Uterus (tissue), 2 donors: ENCODE measurements at regions not wholly inside any gene's neighbourhood (a gene's known extent, or its start where the extent isn't known, plus 50 kb on each side); places are given as distances from the start of the nearest gene placed in this dataset.

Experiments used
- POLR2A ChIP-seq, 2 donors: fragments of 450-650 bp; IDR thresholded peaks; one replicate each; pipeline ENCODE4 v1.6.1; 2016; ENCODE audit warnings: antibody characterized with exemption in 2 of 2, mild to moderate bottlenecking in 1 of 2, moderate library complexity in 1 of 2
- TF ChIP-seq, protein P1 (sequence below), 4 experiments: fragments of 200-600 bp in 2 of 4; fragments of 450-650 bp in 2 of 4; sonication (generic) in 2 of 4; IDR thresholded peaks; one replicate each; pipeline ENCODE4 v1.5.1; 2016 to 2019; ENCODE audit warnings: antibody characterized with exemption in 4 of 4, mild to moderate bottlenecking in 2 of 4, moderate library complexity in 1 of 4

DNA sequence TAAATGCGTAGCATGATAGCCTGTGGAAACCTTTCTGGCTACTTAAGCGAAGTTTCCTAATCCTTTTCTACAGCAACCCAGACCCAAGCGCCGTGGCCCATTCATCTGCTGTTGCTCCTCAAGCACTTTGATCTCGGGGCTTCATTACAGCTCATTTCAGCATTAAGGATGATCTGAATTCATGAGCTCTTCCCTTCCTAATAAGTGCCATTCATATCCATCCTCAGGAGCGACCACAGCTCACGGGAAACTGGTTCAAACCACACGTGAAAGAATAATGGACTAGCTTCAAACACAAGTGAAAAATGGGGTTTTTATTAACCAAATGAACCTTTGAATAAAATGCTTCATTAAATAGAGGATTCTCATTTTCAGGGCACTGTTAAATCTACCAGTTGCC is 202.6 kb upstream of the LEF1 start:
- TF ChIP-seq, protein P1, sequence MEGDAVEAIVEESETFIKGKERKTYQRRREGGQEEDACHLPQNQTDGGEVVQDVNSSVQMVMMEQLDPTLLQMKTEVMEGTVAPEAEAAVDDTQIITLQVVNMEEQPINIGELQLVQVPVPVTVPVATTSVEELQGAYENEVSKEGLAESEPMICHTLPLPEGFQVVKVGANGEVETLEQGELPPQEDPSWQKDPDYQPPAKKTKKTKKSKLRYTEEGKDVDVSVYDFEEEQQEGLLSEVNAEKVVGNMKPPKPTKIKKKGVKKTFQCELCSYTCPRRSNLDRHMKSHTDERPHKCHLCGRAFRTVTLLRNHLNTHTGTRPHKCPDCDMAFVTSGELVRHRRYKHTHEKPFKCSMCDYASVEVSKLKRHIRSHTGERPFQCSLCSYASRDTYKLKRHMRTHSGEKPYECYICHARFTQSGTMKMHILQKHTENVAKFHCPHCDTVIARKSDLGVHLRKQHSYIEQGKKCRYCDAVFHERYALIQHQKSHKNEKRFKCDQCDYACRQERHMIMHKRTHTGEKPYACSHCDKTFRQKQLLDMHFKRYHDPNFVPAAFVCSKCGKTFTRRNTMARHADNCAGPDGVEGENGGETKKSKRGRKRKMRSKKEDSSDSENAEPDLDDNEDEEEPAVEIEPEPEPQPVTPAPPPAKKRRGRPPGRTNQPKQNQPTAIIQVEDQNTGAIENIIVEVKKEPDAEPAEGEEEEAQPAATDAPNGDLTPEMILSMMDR (IDR thresholded peaks at IDR 0.05), result no peak
- TF ChIP-seq POLR2A (IDR thresholded peaks at IDR 0.05), result no peak
